Upper lobe of left lung (tissue), 4 donors: ENCODE measurements at regions not wholly inside any gene's neighbourhood (a gene's known extent, or its start where the extent isn't known, plus 50 kb on each side); places are given as distances from the start of the nearest gene placed in this dataset.

Experiments
- POLR2A ChIP-seq, 4 donors: fragments of 450-650 bp; IDR thresholded peaks; one replicate each; pipeline ENCODE4 v1.5.1; 2016 to 2017; ENCODE audit warnings: antibody characterized with exemption in 4 of 4, mild to moderate bottlenecking in 2 of 4
- POLR2AphosphoS5 ChIP-seq, 2 donors: sonication (generic); formaldehyde crosslinking; IDR thresholded peaks; one replicate each; pipeline ENCODE4 v1.5.1; 2017; ENCODE audit warnings: antibody characterized with exemption in 2 of 2

- TF ChIP-seq POLR2AphosphoS5 (IDR thresholded peaks at IDR 0.05) (no peak), POLR2A (IDR thresholded peaks at IDR 0.05) (no peak)
Measured at GRCh38 chr1:78319603-78320002, 171.2 kb upstream of the PTGFR start.
